ENCODE measurements at regions not wholly inside any gene's neighbourhood (a gene's known extent, or its start where the extent isn't known, plus 50 kb on each side); places are given as distances from the start of the nearest gene placed in this dataset.

- Histone ChIP-seq H3K4me2 (ENCODE audit: low read length) (no peak overlapping the region), H3K9me2 (ENCODE audit: insufficient read depth) (no peaks in the 10 kb centered on the region), H3K36me3 (ENCODE audit: control insufficient read depth in 1 of 2, insufficient read depth in 2 of 2, low read length in 2 of 2) (no peaks in the 10 kb centered on the region), H3K4me3 (replicated peaks in 1 of 2; ENCODE audit: low read depth in 1 of 2, low read length in 2 of 2) (no peak overlapping the region), H3K9me3 (ENCODE audit: control insufficient read depth in 1 of 2, insufficient read depth in 1 of 2, low read depth in 1 of 2, low read length in 2 of 2) (no peaks in the 10 kb centered on the region), H3K27ac (ENCODE audit: low read depth, low read length) (no peak overlapping the region), H3K9ac (ENCODE audit: low read length) (no peak overlapping the region), H3K4me1 (ENCODE audit: control insufficient read depth in 1 of 2, insufficient read depth in 2 of 2, low read length in 2 of 2) (no peaks in the 10 kb centered on the region), H3K79me2 (ENCODE audit: insufficient read depth, low read length) (no peaks in the 10 kb centered on the region), H4K20me1 (ENCODE audit: insufficient read depth) (no peaks in the 10 kb centered on the region), H3K27me3 (ENCODE audit: insufficient read depth, low read length) (peaks cover under 1% of the 10 kb centered on the region), H2AFZ (ENCODE audit: low read depth, low read length, poor library complexity, severe bottlenecking) (no peak overlapping the region)
- CTCF ChIA-PET, result no interaction called here
- intact Hi-C loops (cut with micrococcal nuclease), result no loop called here
- no peak for ATAC-seq
- no peak for DNase-seq (ENCODE audit: low read depth, low spot score)
- RAD21 ChIA-PET (ENCODE audit: low non-redundant PET in 1 of 2, low total read pairs in 2 of 2, uncharacterized antibody in 2 of 2, unreplicated experiment in 2 of 2), result no interaction called here
- BruUV-seq (replicated peaks), result no TSS peak
- POLR2A ChIA-PET, result no interaction called here
- TF ChIP-seq CTCF (IDR thresholded peaks at IDR 0.05 in 2 of 3, conservative IDR thresholded peaks at IDR 0.05 in 1 of 3; ENCODE audit: borderline replicate concordance in 1 of 3, insufficient read depth in 1 of 3, low read depth in 2 of 3, low read length in 2 of 3) (no peak), JUND (IDR thresholded peaks at IDR 0.05) (no peak), EGR1 (IDR thresholded peaks at IDR 0.05; ENCODE audit: low read depth) (no peak), YY1 (IDR thresholded peaks at IDR 0.05; ENCODE audit: extremely low read depth, insufficient replicate concordance, low read depth, low read length) (no peak)
Observed at GRCh38 chr10:121373411-121373810, 224.8 kb downstream of the FGFR2 start.

DNA sequence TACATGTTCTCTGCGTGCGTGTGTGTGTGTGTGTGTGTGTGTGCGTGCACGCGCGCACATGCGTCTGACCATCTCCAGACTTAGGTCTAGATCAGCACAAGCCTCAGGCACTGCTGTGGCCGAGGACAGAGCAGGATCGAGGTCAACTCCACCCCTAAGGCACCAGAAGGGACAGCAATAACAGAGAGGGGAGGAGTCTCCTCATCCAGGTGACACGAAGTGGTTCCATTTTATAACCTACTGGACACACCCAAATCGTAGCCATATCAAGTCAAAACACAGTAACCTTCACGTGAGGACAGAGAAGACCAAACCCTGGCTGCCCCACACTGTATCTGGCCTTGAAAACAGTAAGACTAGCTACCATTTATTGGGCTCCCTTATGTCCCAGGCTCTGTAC lies 224.1 kb downstream of the FGFR2 start:
- Histone ChIP-seq H3K27ac (ENCODE audit: low read depth, low read length) (no peak overlapping the region), H3K4me1 (ENCODE audit: control insufficient read depth in 1 of 2, insufficient read depth in 2 of 2, low read length in 2 of 2) (no peaks in the 10 kb centered on the region), H3K9ac (ENCODE audit: low read length) (no peak overlapping the region), H4K20me1 (ENCODE audit: insufficient read depth) (no peaks in the 10 kb centered on the region), H3K36me3 (ENCODE audit: control insufficient read depth in 1 of 2, insufficient read depth in 2 of 2, low read length in 2 of 2) (no peaks in the 10 kb centered on the region), H2AFZ (ENCODE audit: low read depth, low read length, poor library complexity, severe bottlenecking) (no peak overlapping the region), H3K79me2 (ENCODE audit: insufficient read depth, low read length) (no peaks in the 10 kb centered on the region), H3K9me2 (ENCODE audit: insufficient read depth) (no peaks in the 10 kb centered on the region), H3K27me3 (ENCODE audit: insufficient read depth, low read length) (no peaks in the 10 kb centered on the region; the same call in none of the 2 replicates), H3K9me3 (ENCODE audit: control insufficient read depth in 1 of 2, insufficient read depth in 1 of 2, low read depth in 1 of 2, low read length in 2 of 2) (no peaks in the 10 kb centered on the region), H3K4me3 (replicated peaks in 1 of 2; ENCODE audit: low read depth in 1 of 2, low read length in 2 of 2) (no peak overlapping the region), H3K4me2 (ENCODE audit: low read length) (no peak overlapping the region)
- BruUV-seq (replicated peaks), result no TSS peak
- RAD21 ChIA-PET (ENCODE audit: low non-redundant PET in 1 of 2, low total read pairs in 2 of 2, uncharacterized antibody in 2 of 2, unreplicated experiment in 2 of 2), result no interaction called here
- ATAC-seq (peak; percentile 30; the same call in 1 of the 2 replicates), DNase-seq (ENCODE audit: low read depth, low spot score) (no peak)
- TF ChIP-seq ELF1 (IDR thresholded peaks at IDR 0.05; ENCODE audit: borderline replicate concordance, low read depth), result no peak
- TF ChIP-seq JUND (IDR thresholded peaks at IDR 0.05), result no peak
- TF ChIP-seq CBX3 (IDR thresholded peaks at IDR 0.05; ENCODE audit: low read depth), result no peak
- no peak for TF ChIP-seq RAD21 (IDR thresholded peaks at IDR 0.05; ENCODE audit: low read depth)
- TF ChIP-seq FOSL1 (IDR thresholded peaks at IDR 0.05; ENCODE audit: low read depth), result no peak
- TF ChIP-seq EZH2 (IDR thresholded peaks at IDR 0.05), result no peak
- TF ChIP-seq ZFX (IDR thresholded peaks at IDR 0.05), result no peak
- POLR2A ChIA-PET, result no interaction called here
- CTCF ChIA-PET, result no interaction called here
- intact Hi-C loops (cut with micrococcal nuclease), result no loop called here
